A549 (cell line): ENCODE measurements at regions not wholly inside any gene's neighbourhood (a gene's known extent, or its start where the extent isn't known, plus 50 kb on each side); places are given as distances from the start of the nearest gene placed in this dataset.

Experiments
- ATAC-seq, 2 experiments: fragments of 200-7000 bp in 1 of 2; fragments of >200 bp in 1 of 2; cut with Nextera tagmentation in 1 of 2; cut with Tn5 transposase in 1 of 2; 3 replicates each; pipeline versions ENCODE4 v1.8.0 to v1.9.1; 2018 to 2020; ENCODE audit warnings: mild to moderate bottlenecking in 1 of 2, moderate library complexity in 1 of 2
- CTCF ChIA-PET: fragments of 300-600 bp; sonication (Branson Sonifier 250); formaldehyde crosslinking; extraction: SDS; loops from one replicate; lab custom pipeline; 2021; ENCODE audit warnings: antibody characterized with exemption, inconsistent platforms; lab: Yijun Ruan, JAX
- POLR2A ChIA-PET: fragments of 350-600 bp; formaldehyde crosslinking; extraction: SDS; loops from one replicate; lab custom pipeline; 2021; ENCODE audit warnings: antibody characterized with exemption, inconsistent platforms; lab: Yijun Ruan, JAX
- DNase-seq, 2 experiments: peaks; one replicate each; pipeline versions ENCODE4 v3.0.0 to v3.0.0-alpha.2; 2011 to 2016; ENCODE audit warnings: low read depth in 1 of 2, low spot score in 1 of 2
- FAIRE-seq: peaks from 2 replicates; lab custom pipeline; 2011; peaks lifted over from hg19 to GRCh38; lab: Jason Lieb, UNC
- H3K27ac ChIP-seq, 2 experiments: fragments of >200 bp; sonication (Bioruptor Twin); formaldehyde crosslinking; 3 replicates each; pipeline ENCODE4 v1.5.1; 2016 to 2017
- H3K4me1 ChIP-seq: fragments of >200 bp; sonication (Bioruptor Twin); formaldehyde crosslinking; 3 replicates; pipeline ENCODE4 v1.6.1; 2016
- H3K4me2 ChIP-seq: fragments of >200 bp; sonication (Bioruptor Twin); formaldehyde crosslinking; 3 replicates; pipeline ENCODE4 v1.6.1; 2016
- H3K4me3 ChIP-seq: fragments of >200 bp; sonication (Bioruptor Twin); formaldehyde crosslinking; 3 replicates; pipeline ENCODE4 v1.5.1; 2016
- H3K9me3 ChIP-seq: fragments of >200 bp; sonication (Bioruptor Twin); formaldehyde crosslinking; 3 replicates; pipeline ENCODE4 v1.6.1; 2016
- CEBPB ChIP-seq, 2 experiments: fragments of >200 bp in 1 of 2; sonication (Bioruptor Twin) in 1 of 2; formaldehyde crosslinking in 1 of 2; IDR thresholded peaks; 2 replicates each; pipeline ENCODE4 v1.6.1; 2012 to 2016
- CHD2 ChIP-seq: fragments of 150-350 bp; IDR thresholded peaks from 2 replicates; pipeline ENCODE4 v1.6.1; 2014; ENCODE audit warnings: low read length; ENCODE audit not compliant: partially characterized antibody
- CHD4 ChIP-seq: fragments of 200-600 bp; sonication (generic); IDR thresholded peaks from 2 replicates; pipeline ENCODE4 v1.6.1; 2016; ENCODE audit warnings: antibody characterized with exemption, mild to moderate bottlenecking, borderline replicate concordance
- FOSB ChIP-seq: fragments of 250-450 bp; sonication (Bioruptor Pico); IDR thresholded peaks from 2 replicates; pipeline ENCODE4 v1.5.0; 2020; ENCODE audit warnings: mild to moderate bottlenecking, moderate library complexity
- HMGXB4 ChIP-seq: fragments of 250-450 bp; sonication (Bioruptor Pico); IDR thresholded peaks from 2 replicates; pipeline ENCODE4 v1.5.0; 2021; ENCODE audit warnings: mild to moderate bottlenecking, moderate library complexity, borderline replicate concordance
- HOXA7 ChIP-seq: fragments of 250-450 bp; sonication (Bioruptor Pico); IDR thresholded peaks from 2 replicates; pipeline ENCODE4 v1.5.0; 2020; ENCODE audit warnings: mild to moderate bottlenecking, moderate library complexity
- HOXB13 ChIP-seq: fragments of 250-450 bp; sonication (Bioruptor Pico); IDR thresholded peaks from 2 replicates; pipeline ENCODE4 v1.5.0; 2020; ENCODE audit warnings: low read depth, mild to moderate bottlenecking, moderate library complexity
- HOXB5 ChIP-seq: fragments of 250-450 bp; sonication (Bioruptor Pico); IDR thresholded peaks from 2 replicates; pipeline ENCODE4 v1.5.0; 2020; ENCODE audit warnings: mild to moderate bottlenecking, moderate library complexity
- JUNB ChIP-seq: fragments of >200 bp; sonication (Bioruptor Twin); formaldehyde crosslinking; IDR thresholded peaks from 2 replicates; pipeline ENCODE4 v1.6.1; 2016
- KDM5A ChIP-seq: fragments of 200-600 bp; sonication (generic); IDR thresholded peaks from 2 replicates; pipeline ENCODE4 v1.6.1; 2016; ENCODE audit warnings: antibody characterized with exemption, mild to moderate bottlenecking
- MAZ ChIP-seq: fragments of 150-350 bp; IDR thresholded peaks from 2 replicates; pipeline ENCODE4 v1.6.1; 2014; ENCODE audit warnings: antibody characterized with exemption, low read depth, low read length, borderline replicate concordance
- MYC ChIP-seq: IDR thresholded peaks from 2 replicates; pipeline ENCODE4 v1.6.1; 2012; ENCODE audit warnings: mild to moderate bottlenecking, inconsistent platforms, low read length, improper control_type of control experiment, borderline replicate concordance
- POLR2A ChIP-seq: IDR thresholded peaks from 2 replicates; pipeline ENCODE4 v1.6.1; 2012; ENCODE audit warnings: mild to moderate bottlenecking, low read length
- RAD21 ChIP-seq, 2 experiments: fragments of >200 bp in 1 of 2; sonication (Bioruptor Twin) in 1 of 2; formaldehyde crosslinking in 1 of 2; IDR thresholded peaks in 1 of 2; conservative IDR thresholded peaks in 1 of 2; 2 replicates in 1 of 2; 3 replicates in 1 of 2; pipeline ENCODE4 v1.6.1; 2012 to 2018; ENCODE audit warnings: inconsistent platforms in 1 of 2
- RARB ChIP-seq: fragments of 250-450 bp; sonication (Bioruptor Pico); IDR thresholded peaks from 2 replicates; pipeline ENCODE4 v1.8.0; 2021; ENCODE audit warnings: mild to moderate bottlenecking, moderate library complexity
- RCOR1 ChIP-seq: fragments of 150-350 bp; IDR thresholded peaks from 2 replicates; pipeline ENCODE4 v1.6.1; 2014; ENCODE audit warnings: antibody characterized with exemption, low read length, low read depth
- REST ChIP-seq: fragments of 200-600 bp; sonication (generic); IDR thresholded peaks from 2 replicates; pipeline ENCODE4 v1.6.1; 2016; ENCODE audit warnings: antibody characterized with exemption, mild to moderate bottlenecking, moderate library complexity
- RNF2 ChIP-seq: fragments of 200-600 bp; sonication (generic); IDR thresholded peaks from 2 replicates; pipeline ENCODE4 v1.6.1; 2016; ENCODE audit warnings: low read depth, mild to moderate bottlenecking, antibody characterized with exemption, moderate library complexity, borderline replicate concordance
- SMC3 ChIP-seq: fragments of >200 bp; sonication (Bioruptor Twin); formaldehyde crosslinking; IDR thresholded peaks from 3 replicates; pipeline ENCODE4 v1.6.1; 2018; ENCODE audit warnings: inconsistent platforms
- ZC3H11A ChIP-seq: fragments of 450-650 bp; IDR thresholded peaks from 2 replicates; pipeline ENCODE4 v1.6.1; 2014; ENCODE audit warnings: antibody characterized with exemption, mild to moderate bottlenecking
- WGBS: methylation state at CpG from one replicate; pipeline ENCODE4 v1.1.6; 2017; ENCODE audit errors: missing lambda C conversion rate; 5-methylcytosine and 5-hydroxymethylcytosine counted together
- TF ChIP-seq, protein P1 (sequence below): fragments of >200 bp; sonication (Bioruptor Twin); formaldehyde crosslinking; IDR thresholded peaks from 3 replicates; pipeline ENCODE4 v1.5.1; 2016
- TF ChIP-seq, protein P2 (sequence below): IDR thresholded peaks from 2 replicates; pipeline ENCODE4 v1.6.1; 2012

DNA sequence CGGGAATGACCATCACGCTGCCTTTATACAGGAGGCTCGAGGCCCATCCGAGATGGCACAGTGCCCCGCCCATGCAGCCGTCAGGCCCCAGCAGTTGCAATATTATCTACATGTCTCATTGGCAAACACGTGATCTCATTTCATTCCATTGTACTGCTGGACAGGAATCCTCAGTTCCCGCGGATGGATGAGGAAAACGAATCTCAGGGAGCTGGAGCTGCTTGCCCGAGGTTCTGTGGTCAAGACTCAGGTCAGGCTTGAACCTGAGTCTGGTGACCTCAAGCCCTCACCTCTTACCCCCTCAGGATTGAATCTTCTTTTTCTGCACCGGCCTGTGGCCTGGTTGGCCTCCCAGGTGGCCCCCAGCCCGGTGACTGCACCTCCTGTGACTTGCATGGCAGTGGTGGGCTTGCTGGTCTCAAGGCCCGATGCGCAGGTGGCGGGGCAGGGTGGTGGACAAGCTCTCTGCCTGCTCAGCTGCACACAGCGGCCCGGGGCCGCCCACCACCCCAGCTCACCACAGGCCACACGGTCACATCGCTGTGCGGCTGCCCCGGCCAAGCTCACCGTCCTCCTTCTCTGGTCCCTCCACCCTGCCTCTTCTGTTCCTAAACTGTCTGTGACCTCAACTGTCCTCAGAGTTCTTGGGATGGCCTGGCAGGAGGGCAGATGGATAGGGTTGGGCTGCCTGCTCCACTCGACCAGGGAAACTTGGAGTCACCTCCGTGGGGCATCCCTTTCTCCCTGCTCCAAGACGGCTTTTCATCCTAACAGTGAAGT is 52.0 kb upstream of the HS6ST1 start:
- Histone ChIP-seq H3K9me3 (no peaks in the 10 kb centered on the region), H3K4me3 (no peak overlapping the region), H3K4me1 (no peaks in the 10 kb centered on the region), H3K4me2 (no peak overlapping the region), H3K27ac (no peak overlapping the region)
- no peak for TF ChIP-seq HOXA7
- TF ChIP-seq JUNB = no peak
- no peak for TF ChIP-seq MAZ
- no peak for TF ChIP-seq RNF2
- TF ChIP-seq CHD2 = no peak
- TF ChIP-seq HMGXB4 = no peak
- no peak for TF ChIP-seq RCOR1
- TF ChIP-seq POLR2A = no peak
- TF ChIP-seq RAD21 (conservative IDR thresholded peaks at IDR 0.05 in 1 of 2, IDR thresholded peaks at IDR 0.05 in 1 of 2) = no peak
- TF ChIP-seq, protein P1, sequence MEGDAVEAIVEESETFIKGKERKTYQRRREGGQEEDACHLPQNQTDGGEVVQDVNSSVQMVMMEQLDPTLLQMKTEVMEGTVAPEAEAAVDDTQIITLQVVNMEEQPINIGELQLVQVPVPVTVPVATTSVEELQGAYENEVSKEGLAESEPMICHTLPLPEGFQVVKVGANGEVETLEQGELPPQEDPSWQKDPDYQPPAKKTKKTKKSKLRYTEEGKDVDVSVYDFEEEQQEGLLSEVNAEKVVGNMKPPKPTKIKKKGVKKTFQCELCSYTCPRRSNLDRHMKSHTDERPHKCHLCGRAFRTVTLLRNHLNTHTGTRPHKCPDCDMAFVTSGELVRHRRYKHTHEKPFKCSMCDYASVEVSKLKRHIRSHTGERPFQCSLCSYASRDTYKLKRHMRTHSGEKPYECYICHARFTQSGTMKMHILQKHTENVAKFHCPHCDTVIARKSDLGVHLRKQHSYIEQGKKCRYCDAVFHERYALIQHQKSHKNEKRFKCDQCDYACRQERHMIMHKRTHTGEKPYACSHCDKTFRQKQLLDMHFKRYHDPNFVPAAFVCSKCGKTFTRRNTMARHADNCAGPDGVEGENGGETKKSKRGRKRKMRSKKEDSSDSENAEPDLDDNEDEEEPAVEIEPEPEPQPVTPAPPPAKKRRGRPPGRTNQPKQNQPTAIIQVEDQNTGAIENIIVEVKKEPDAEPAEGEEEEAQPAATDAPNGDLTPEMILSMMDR = no peak
- no peak for TF ChIP-seq MYC
- no peak for TF ChIP-seq HOXB5 (CRISPR knock-in tag)
- no peak for TF ChIP-seq CHD4
- no peak for TF ChIP-seq SMC3
- no peak for TF ChIP-seq HOXB13 (CRISPR knock-in tag)
- no peak for TF ChIP-seq ZC3H11A
- TF ChIP-seq KDM5A = no peak
- no peak for TF ChIP-seq CEBPB (IDR thresholded peaks at IDR 0.05)
- TF ChIP-seq FOSB (CRISPR knock-in tag) = no peak
- no peak for DNase-seq
- ChIA-PET POLR2A (no interaction called here), CTCF (no interaction called here)
- WGBS = 72% methylated on average over 26 of the region's 27 CpGs
- no peak for FAIRE-seq
- ATAC-seq = no peak

DNA sequence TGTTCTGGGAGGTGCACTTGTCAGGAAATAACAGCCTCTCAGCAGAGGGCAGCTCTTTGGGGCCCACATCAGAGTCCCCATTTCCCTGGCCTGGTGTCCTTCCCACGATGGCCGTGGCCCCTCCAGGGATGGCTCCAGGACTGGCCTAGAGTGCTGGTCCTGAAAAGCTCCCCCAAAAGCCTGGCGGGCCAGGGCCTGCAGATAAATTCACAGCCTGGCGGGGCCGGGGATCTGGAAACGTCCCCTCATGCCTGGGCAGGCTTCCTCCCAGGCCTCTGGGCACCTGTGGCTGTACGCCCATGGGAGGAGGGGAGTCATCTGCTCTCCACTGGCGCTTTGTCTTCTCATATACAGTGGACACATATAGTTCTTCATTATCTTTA is 52.6 kb upstream of the HS6ST1 start:
- ChIA-PET POLR2A (no interaction called here), CTCF (no interaction called here)
- no peak overlapping the region for H3K4me3 ChIP-seq
- DNase-seq (no peak), FAIRE-seq (no peak), ATAC-seq (no peak)
- 53% methylated on average over 8 of the region's 8 CpGs for WGBS
- no peak for TF ChIP-seq POLR2A
- H3K27ac ChIP-seq = no peak overlapping the region
- no peaks in the 10 kb centered on the region for H3K9me3 ChIP-seq
- no peak overlapping the region for H3K4me2 ChIP-seq
- no peaks in the 10 kb centered on the region for H3K4me1 ChIP-seq

DNA sequence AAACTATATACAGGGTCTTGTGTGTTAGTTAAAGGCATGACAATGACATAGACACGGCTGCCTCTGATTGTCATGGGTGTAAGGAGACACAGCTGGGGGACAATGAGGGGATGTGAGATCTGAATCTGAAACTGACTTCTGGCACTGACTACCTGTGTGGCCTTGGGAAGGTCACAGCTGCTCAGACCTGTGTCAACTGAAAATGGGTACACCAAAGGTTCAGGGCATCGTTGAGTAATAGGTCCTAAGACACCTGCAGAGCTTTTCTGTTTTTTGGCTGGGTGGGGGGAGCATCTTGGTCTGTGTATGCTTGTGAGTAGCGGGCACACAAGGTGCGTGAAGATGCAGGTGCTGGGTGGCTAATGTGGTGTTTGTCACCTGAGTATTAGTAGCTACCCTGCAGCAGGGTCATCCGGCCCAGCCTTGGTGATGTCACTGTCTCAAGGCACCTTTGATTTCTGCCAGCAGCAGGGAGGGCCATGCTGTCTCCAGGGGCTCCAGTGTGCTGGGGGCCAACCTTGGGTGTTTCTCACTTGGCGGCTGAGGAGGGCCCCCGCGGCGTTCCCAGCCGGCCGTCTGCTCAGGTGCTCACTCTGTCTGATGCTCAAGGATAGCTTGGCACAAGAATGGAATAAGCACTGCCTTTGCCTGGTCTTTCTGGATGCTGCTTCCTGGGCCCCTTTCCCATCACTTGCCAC is 53.1 kb upstream of the HS6ST1 start:
- H3K4me1 ChIP-seq = no peaks in the 10 kb centered on the region
- CTCF ChIA-PET = no interaction called here
- WGBS = 75% methylated on average over 8 of the region's 11 CpGs
- TF ChIP-seq, protein P2, sequence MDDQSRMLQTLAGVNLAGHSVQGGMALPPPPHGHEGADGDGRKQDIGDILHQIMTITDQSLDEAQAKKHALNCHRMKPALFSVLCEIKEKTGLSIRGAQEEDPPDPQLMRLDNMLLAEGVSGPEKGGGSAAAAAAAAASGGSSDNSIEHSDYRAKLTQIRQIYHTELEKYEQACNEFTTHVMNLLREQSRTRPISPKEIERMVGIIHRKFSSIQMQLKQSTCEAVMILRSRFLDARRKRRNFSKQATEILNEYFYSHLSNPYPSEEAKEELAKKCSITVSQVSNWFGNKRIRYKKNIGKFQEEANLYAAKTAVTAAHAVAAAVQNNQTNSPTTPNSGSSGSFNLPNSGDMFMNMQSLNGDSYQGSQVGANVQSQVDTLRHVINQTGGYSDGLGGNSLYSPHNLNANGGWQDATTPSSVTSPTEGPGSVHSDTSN = no peak
- no peak for TF ChIP-seq RARB (CRISPR knock-in tag)
- TF ChIP-seq HOXB5 (CRISPR knock-in tag) = no peak
- TF ChIP-seq, protein P1 = no peak
- TF ChIP-seq REST = no peak
- no peak for TF ChIP-seq CHD2

More for the DNA sequence above, 53.1 kb upstream of the HS6ST1 start:
- POLR2A ChIA-PET = no interaction called here
- no peak for ATAC-seq
- DNase-seq = no peak
- Histone ChIP-seq H3K9me3 (no peaks in the 10 kb centered on the region), H3K4me3 (no peak overlapping the region), H3K4me2 (no peak overlapping the region), H3K27ac (no peak overlapping the region)
- no peak for FAIRE-seq
